ENCODE measurements at regions not wholly inside any gene's neighbourhood (a gene's known extent, or its start where the extent isn't known, plus 50 kb on each side); places are given as distances from the start of the nearest gene placed in this dataset.

DNA sequence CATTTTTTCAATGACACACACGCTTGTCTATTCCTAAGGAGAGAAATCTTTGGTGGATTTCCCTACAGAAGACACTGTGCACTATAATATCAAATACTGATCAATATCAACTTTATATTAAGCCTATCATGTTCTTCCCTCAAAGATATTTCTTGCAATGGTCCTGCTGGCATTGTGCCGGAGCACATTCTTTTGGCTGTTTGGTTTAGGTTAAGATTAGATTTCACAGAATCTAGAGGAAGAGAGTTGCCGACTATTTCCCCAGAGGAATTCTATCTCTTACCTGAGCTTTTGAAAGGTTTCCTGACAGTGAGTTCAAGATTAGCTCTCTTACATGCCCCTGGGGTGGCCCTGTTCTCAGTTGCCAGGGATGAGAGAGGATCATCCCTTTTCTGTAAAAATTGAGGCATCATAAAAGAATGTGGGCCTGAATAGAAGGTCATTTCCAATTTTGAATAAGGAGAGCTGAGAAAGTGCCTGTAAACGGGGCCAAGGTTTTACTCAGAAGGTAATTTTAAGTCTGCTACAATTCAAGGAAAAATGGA is 180.6 kb upstream of the ARHGAP20 start:
- WGBS, 4 donors: 65 to 75% (median 71%) methylated on average over 4 of the region's 4 CpGs
- no peak overlapping the region for H3K27ac ChIP-seq
- H3K4me3 ChIP-seq: no peak overlapping the region
- H3K27me3 ChIP-seq: no peaks in the 10 kb centered on the region
- no peaks in the 10 kb centered on the region for H3K9me3 ChIP-seq (replicated peaks in 1 of 3)
- no peak for DNase-seq
- no peaks in the 10 kb centered on the region for H3K36me3 ChIP-seq (replicated peaks in 1 of 2)
- intact Hi-C loops (cut with DNase I): no loop called here
- peaks cover 0 to 7% of the 10 kb centered on the region in 2 donors for H3K4me1 ChIP-seq (replicated peaks in 1 of 2)
- no peak for TF ChIP-seq POLR2A (IDR thresholded peaks at IDR 0.05)
- TF ChIP-seq, protein P1, sequence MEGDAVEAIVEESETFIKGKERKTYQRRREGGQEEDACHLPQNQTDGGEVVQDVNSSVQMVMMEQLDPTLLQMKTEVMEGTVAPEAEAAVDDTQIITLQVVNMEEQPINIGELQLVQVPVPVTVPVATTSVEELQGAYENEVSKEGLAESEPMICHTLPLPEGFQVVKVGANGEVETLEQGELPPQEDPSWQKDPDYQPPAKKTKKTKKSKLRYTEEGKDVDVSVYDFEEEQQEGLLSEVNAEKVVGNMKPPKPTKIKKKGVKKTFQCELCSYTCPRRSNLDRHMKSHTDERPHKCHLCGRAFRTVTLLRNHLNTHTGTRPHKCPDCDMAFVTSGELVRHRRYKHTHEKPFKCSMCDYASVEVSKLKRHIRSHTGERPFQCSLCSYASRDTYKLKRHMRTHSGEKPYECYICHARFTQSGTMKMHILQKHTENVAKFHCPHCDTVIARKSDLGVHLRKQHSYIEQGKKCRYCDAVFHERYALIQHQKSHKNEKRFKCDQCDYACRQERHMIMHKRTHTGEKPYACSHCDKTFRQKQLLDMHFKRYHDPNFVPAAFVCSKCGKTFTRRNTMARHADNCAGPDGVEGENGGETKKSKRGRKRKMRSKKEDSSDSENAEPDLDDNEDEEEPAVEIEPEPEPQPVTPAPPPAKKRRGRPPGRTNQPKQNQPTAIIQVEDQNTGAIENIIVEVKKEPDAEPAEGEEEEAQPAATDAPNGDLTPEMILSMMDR (IDR thresholded peaks at IDR 0.05): no peak

DNA sequence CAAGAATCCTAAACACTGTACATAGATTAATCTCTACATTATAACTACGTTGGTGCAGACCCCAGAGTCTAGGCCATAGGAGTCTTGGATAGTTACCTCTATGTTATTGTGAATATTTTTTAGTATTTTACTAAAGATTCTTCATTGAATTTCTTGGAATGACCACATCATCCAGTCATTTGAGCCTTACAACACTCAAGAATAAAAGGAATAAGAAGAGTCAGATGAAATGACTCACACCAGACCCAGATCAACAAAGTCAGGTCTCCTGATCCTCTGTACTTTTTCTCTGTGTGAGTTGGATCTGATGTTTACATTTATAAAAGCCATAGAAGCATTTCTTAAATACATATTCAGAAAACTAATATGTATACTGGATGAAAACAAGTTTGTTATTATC is 179.2 kb upstream of the ARHGAP20 start:
- no peak for DNase-seq
- no peaks in the 10 kb centered on the region for H3K27me3 ChIP-seq
- intact Hi-C loops (cut with DNase I): no loop called here
- H3K27ac ChIP-seq: no peak overlapping the region
- no peak overlapping the region for H3K4me3 ChIP-seq
- 83 to 93% (median 90%) methylated on average over 1 of the region's 1 CpG for whole genome bisulfite sequencing, 4 donors
- TF ChIP-seq, protein P1 (IDR thresholded peaks at IDR 0.05): no peak
- TF ChIP-seq POLR2A (IDR thresholded peaks at IDR 0.05): no peak
- no peaks in the 10 kb centered on the region for H3K9me3 ChIP-seq (replicated peaks in 1 of 3)
- no peaks in the 10 kb centered on the region for H3K36me3 ChIP-seq (replicated peaks in 1 of 2)
- peaks cover 0 to 3% of the 10 kb centered on the region in 2 donors for H3K4me1 ChIP-seq (replicated peaks in 1 of 2)

DNA sequence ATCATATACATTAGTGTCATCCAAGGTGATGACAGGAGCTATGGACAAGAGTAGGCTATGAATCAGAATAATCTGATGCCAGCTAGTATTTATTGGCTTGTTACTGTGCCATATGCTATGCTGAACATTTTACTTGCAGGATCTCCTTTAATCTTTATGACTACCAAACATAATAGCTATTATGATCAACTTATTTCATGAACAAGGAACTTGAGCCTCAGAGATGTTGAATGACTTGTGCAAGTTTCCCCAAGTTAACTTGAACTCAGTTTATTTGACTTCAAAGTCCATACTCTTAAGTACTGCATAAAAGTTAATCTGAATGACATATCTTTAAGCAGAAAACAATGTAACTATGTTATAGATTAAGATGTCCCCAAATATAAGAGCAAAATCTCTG is 178.8 kb upstream of the ARHGAP20 start:
- Histone ChIP-seq H3K36me3 (replicated peaks in 1 of 2) (no peaks in the 10 kb centered on the region), H3K27me3 (no peaks in the 10 kb centered on the region), H3K9me3 (replicated peaks in 1 of 3) (no peaks in the 10 kb centered on the region), H3K4me3 (no peak overlapping the region), H3K27ac (no peak overlapping the region), H3K4me1 (replicated peaks in 1 of 2) (no peaks in the 10 kb centered on the region)
- no peak for DNase-seq
- no peak for TF ChIP-seq POLR2A (IDR thresholded peaks at IDR 0.05)
- TF ChIP-seq, protein P1 (IDR thresholded peaks at IDR 0.05): no peak
- intact Hi-C loops (cut with DNase I): no loop called here

DNA sequence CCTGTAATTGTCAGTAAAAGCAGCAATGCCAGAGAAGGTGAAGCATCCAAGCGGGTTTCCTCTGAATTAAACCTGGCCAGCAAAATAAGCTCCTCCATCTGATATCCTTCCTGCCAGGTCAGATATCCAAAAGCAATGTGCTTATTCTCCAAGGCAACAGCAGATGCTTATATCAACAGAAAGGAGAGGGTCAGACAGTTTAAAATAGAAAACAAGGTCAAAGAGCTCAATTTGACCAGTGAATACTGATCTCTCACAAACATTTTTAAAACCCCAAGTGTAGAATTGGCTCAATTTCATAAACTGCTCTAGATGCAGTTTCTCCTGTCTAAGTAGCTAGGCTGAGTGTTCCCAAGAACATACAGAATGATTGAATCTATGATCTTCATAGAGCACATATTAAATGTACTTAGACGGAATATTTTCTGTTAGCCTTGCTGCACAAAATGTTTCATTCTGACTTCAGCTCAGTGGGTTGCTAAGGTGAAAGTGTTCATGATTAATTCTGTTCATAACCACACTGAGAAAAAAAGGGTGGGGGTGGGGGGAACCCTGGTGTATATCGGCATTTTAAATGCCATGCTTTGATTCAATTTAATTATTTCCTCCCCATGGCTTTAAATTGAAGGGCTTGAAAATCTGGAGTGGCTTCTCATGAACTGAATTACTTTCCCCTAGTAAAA is 174.2 kb upstream of the ARHGAP20 start:
- Histone ChIP-seq H3K27me3 (no peaks in the 10 kb centered on the region), H3K4me3 (no peak overlapping the region), H3K9me3 (replicated peaks in 1 of 3) (no peaks in the 10 kb centered on the region), H3K4me1 (replicated peaks in 1 of 2) (no peaks in the 10 kb centered on the region), H3K27ac (no peak overlapping the region), H3K36me3 (replicated peaks in 1 of 2) (no peaks in the 10 kb centered on the region)
- intact Hi-C loops (cut with DNase I): no loop called here
- TF ChIP-seq, protein P1 (IDR thresholded peaks at IDR 0.05): no peak
- TF ChIP-seq POLR2A (IDR thresholded peaks at IDR 0.05): no peak
- 67 to 78% (median 68%) methylated on average over 3 of the region's 3 CpGs for WGBS, 4 donors
- DNase-seq: no peak
